Memory B cell (primary cell): ENCODE measurements at regions not wholly inside any gene's neighbourhood (a gene's known extent, or its start where the extent isn't known, plus 50 kb on each side); places are given as distances from the start of the nearest gene placed in this dataset.
"Not testable (repeated sequence)": the region's sequence is repeated elsewhere in the genome, so short reads cannot be mapped to it uniquely, and the experiment has no call there.

Experiments used
- ATAC-seq: fragments of 150-1000 bp; cut with Tn5 transposase; 2 replicates; pipeline ENCODE4 v1.10.0; 2021; ENCODE audit warnings: low read depth, mild to moderate bottlenecking, moderate library complexity
- DNase-seq, 2 donors: peaks; one replicate each; pipeline ENCODE4 v3.0.0; 2022; ENCODE audit warnings: low spot score in 2 of 2
- H3K27ac Mint-ChIP-seq: one replicate; pipeline ENCODE4 v1.8.0; 2022; ENCODE audit warnings: mild to moderate bottlenecking, moderate library complexity, mixed read lengths
- H3K27me3 Mint-ChIP-seq: one replicate; pipeline ENCODE4 v1.8.0; 2022; ENCODE audit warnings: mixed read lengths
- H3K36me3 Mint-ChIP-seq: one replicate; pipeline ENCODE4 v1.8.0; 2022; ENCODE audit warnings: mild to moderate bottlenecking, mixed read lengths
- H3K4me1 Mint-ChIP-seq: one replicate; pipeline ENCODE4 v1.8.0; 2022; ENCODE audit warnings: mixed read lengths
- H3K4me3 Mint-ChIP-seq: one replicate; pipeline ENCODE4 v1.8.0; 2022; ENCODE audit warnings: mild to moderate bottlenecking, moderate library complexity, mixed read lengths
- H3K9me3 Mint-ChIP-seq: one replicate; pipeline ENCODE4 v1.8.0; 2022; ENCODE audit warnings: mixed read lengths

DNA sequence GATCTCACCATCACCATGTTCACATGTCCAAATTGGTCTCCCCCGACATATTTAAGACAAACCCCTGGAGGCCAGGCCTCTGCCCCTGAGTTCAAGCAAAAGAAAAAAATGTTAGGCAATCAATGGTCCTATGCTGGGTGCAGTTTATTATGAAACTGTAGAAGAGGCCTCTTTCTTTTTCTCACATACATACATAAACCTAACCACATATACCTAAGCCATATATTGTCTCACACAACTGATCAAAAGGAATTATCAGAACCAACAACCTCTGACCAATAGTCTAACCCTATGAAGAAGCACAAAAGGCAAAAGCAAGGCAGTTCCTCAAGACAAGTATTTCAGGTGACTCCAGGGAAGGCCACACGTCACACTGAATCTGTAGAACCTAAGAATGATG is 49.9 kb downstream of the ILRUN start:
- Mint-ChIP-seq H3K4me3 (no peak overlapping the region), H3K27me3 (no peaks in the 10 kb centered on the region), H3K9me3 (no peaks in the 10 kb centered on the region), H3K27ac (no peak overlapping the region), H3K36me3 (peaks cover 36% of the 10 kb centered on the region), H3K4me1 (peaks cover 23% of the 10 kb centered on the region)
- DNase-seq (no peak), ATAC-seq (no peak)

DNA sequence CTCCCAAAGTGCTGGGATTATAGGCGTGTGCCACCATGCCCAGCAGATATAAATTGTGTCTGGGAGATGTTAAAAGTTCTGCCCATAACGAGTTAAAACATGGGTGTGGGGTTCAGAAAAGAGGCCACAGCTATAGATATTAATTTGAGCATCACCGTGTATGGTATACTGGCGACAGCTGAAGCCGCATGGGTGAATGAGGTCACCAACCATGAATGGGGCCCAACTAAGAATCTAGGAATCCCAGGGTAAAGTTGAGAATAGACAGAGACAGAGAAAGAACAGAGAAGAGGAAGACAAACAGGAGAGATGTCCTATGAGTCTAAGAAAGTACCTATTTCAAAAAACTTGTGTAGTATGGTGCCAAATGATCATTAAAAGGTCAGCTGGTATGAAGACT is 50.9 kb downstream of the ILRUN start:
- DNase-seq: no peak
- Mint-ChIP-seq H3K27ac (no peak overlapping the region), H3K36me3 (peaks cover 34% of the 10 kb centered on the region), H3K4me1 (peaks cover 20% of the 10 kb centered on the region), H3K4me3 (no peak overlapping the region), H3K9me3 (no peaks in the 10 kb centered on the region), H3K27me3 (no peaks in the 10 kb centered on the region)
- no peak for ATAC-seq

- H3K27ac Mint-ChIP-seq: peak overlapping the region; percentile 4
- H3K4me1 Mint-ChIP-seq: peaks cover 25% of the 10 kb centered on the region
- H3K36me3 Mint-ChIP-seq: peaks cover 34% of the 10 kb centered on the region
- DNase-seq (no peak), ATAC-seq (no peak)
- H3K9me3 Mint-ChIP-seq: no peaks in the 10 kb centered on the region
- H3K4me3 Mint-ChIP-seq: no peak overlapping the region
- no peaks in the 10 kb centered on the region for H3K27me3 Mint-ChIP-seq
Measured at GRCh38 chr6:34644716-34645115, 51.9 kb downstream of the ILRUN start.

GRCh38 chr6:34642427-34642826 is 54.1 kb downstream of the ILRUN start:
- Mint-ChIP-seq H3K27ac (no peak overlapping the region), H3K9me3 (no peaks in the 10 kb centered on the region), H3K4me1 (peaks cover 32% of the 10 kb centered on the region), H3K27me3 (no peaks in the 10 kb centered on the region), H3K36me3 (peaks cover 29% of the 10 kb centered on the region), H3K4me3 (no peak overlapping the region)
- DNase-seq: no peak
- ATAC-seq: no peak

DNA sequence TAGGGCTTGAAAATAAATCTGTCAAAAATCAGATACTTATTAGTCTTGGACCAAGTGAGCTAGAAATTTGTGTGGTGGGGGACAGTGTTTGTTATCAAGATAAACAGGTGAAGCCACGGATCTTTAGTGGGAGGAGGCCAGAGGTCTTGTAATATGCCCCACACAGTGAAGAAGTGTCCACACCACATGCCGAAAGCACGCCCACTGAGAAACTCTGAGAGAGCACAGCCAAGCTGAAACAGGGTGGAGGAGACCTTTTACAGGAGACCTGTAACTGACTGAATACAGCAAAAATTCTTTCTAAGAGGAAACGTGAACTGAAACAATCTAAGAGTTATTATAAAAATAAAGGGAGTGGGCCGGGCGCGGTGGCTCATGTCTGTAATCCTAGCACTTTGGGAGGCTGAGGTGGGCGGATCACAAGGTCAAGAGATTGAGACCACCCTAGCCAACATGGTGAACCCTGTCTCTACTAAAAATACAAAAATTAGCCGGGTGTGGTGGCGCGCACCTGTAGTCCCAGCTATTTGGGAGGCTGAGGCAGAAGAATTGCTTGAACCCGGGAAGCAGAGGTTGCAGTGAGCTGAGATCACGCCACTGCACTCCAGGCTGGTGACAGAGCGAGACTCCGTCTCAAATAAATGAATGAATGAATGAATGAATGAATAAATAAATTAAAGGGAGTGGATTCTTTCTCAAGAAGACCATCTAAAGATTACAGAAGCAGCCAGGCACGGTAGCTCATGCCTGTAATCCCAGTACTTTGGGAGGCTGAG is 56.3 kb downstream of the ILRUN start:
- H3K27ac Mint-ChIP-seq: peak overlapping the region; percentile 88

GRCh38 chr6:34638834-34639736 is 57.5 kb downstream of the ILRUN start:
- ATAC-seq (peak; percentile 88), DNase-seq (peak; percentile 21 to 23)
- peak overlapping the region; percentile 88 for H3K27ac Mint-ChIP-seq
- H3K4me3 Mint-ChIP-seq: peak overlapping the region; percentile 19
- H3K27me3 Mint-ChIP-seq: no peaks in the 10 kb centered on the region
- H3K4me1 Mint-ChIP-seq: peaks cover 21% of the 10 kb centered on the region
- peaks cover 14% of the 10 kb centered on the region for H3K36me3 Mint-ChIP-seq
- no peaks in the 10 kb centered on the region for H3K9me3 Mint-ChIP-seq

More for the DNA sequence above, 56.3 kb downstream of the ILRUN start:
- not testable (repeated sequence) for ATAC-seq, DNase-seq, H3K27me3 Mint-ChIP-seq, H3K9me3 Mint-ChIP-seq
- peaks cover 24% of the 10 kb centered on the region for H3K4me1 Mint-ChIP-seq
- peak overlapping the region; percentile 22 for H3K4me3 Mint-ChIP-seq
- H3K36me3 Mint-ChIP-seq: peaks cover 19% of the 10 kb centered on the region

DNA sequence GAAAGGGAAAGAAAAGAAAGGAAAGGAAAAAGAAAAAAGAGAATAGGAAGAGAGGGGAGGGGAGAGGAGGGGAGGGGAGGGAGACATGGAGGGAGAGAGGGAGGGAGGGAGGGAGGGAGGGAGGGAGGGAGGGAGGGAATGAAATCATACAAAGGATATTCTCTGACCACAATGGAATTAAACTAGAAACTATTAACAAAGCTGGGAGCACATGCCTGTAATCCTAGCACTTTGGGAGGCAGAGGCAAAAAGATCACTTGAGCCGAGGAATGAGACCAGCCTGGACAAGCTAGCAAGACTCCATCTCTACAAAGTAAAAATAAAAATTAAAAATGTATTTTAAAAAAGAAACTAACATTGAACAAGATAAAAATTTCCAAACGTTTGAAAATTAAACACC is 62.8 kb downstream of the ILRUN start:
- H3K9me3 Mint-ChIP-seq: no peaks in the 10 kb centered on the region
- DNase-seq: no peak
- no peak overlapping the region for H3K4me3 Mint-ChIP-seq
- H3K27me3 Mint-ChIP-seq: no peaks in the 10 kb centered on the region
- ATAC-seq: no peak
- peak overlapping the region; percentile 88 for H3K27ac Mint-ChIP-seq
- H3K36me3 Mint-ChIP-seq: peaks cover 14% of the 10 kb centered on the region
- peaks cover 9% of the 10 kb centered on the region for H3K4me1 Mint-ChIP-seq

- peaks cover 6% of the 10 kb centered on the region for H3K4me1 Mint-ChIP-seq
- ATAC-seq: no peak
- H3K36me3 Mint-ChIP-seq: peaks cover 17% of the 10 kb centered on the region
- DNase-seq: no peak
- no peaks in the 10 kb centered on the region for H3K9me3 Mint-ChIP-seq
- no peaks in the 10 kb centered on the region for H3K27me3 Mint-ChIP-seq
- H3K4me3 Mint-ChIP-seq: no peak overlapping the region
- H3K27ac Mint-ChIP-seq: peak overlapping the region; percentile 88
Measured at GRCh38 chr6:34633256-34633655, 63.3 kb downstream of the ILRUN start.

- Mint-ChIP-seq H3K27me3 (no peaks in the 10 kb centered on the region), H3K4me3 (no peak overlapping the region), H3K9me3 (peaks cover 2% of the 10 kb centered on the region), H3K27ac (no peak overlapping the region), H3K36me3 (peaks cover 25% of the 10 kb centered on the region), H3K4me1 (peaks cover 13% of the 10 kb centered on the region)
- ATAC-seq (no peak), DNase-seq (no peak)
Measured at GRCh38 chr6:34630040-34630439, 66.5 kb downstream of the ILRUN start.

DNA sequence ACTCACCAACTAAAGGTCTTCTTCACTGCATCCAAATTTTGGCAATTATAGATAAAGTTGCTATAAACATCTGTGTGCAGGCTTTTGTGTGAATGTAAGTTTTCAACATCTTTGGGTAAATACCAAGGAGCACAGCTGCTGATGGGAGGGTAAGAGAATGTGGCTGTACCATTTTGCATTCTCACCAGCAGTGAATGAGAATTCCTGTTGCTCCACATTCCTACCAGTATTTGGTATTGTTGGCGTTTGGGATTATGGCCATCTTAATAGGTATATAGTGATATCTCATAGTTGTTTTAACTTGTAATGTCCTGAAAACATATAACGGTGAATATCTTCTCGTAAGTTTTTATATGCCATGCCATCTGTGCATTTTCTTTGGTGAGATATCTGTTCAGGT is 69.3 kb downstream of the ILRUN start:
- Mint-ChIP-seq H3K27ac (peak overlapping the region; percentile 58), H3K36me3 (peaks cover 22% of the 10 kb centered on the region), H3K27me3 (no peaks in the 10 kb centered on the region), H3K4me3 (no peak overlapping the region), H3K9me3 (peaks cover 2% of the 10 kb centered on the region), H3K4me1 (peaks cover 22% of the 10 kb centered on the region)
- no peak for ATAC-seq
- no peak for DNase-seq

DNA sequence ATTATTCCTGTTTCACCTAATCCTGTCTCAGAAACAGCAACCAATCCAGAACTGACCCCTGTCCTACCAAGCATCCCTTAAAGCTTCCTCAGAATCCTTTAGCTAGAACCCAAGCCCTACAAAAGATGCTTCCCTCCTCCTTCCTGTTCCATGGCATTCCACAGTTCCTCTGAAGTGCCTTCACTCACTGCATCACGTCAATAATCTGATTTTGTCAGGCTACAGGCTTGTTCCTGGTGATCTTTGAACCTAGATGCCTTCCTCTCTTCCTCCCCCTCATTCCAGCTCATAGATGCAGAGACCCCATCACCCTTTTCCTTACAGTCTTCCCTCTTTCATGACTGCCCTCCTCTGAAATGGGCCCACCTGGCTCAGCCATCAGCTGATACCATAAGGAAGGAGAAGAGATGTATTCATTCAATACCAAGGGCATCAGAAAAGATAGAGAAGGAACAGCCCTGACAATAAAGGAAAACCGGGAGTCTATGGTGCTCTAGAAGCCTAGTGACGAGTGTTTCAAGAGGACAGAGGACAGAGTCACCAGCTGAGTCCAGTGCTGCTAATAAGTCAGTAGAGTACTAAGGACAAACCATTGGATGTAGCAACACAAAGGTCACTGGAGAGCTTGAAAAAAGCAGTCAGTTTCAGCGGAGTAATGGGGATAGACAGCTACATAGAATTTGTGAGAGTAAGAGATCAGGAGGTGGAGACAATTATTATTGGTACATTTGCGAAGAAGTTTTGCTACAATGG is 62.5 kb upstream of the SPDEF start:
- ATAC-seq: no peak
- no peak for DNase-seq
- Mint-ChIP-seq H3K27ac (peak overlapping the region; percentile 51), H3K27me3 (no peaks in the 10 kb centered on the region), H3K4me1 (peaks cover 32% of the 10 kb centered on the region), H3K9me3 (no peaks in the 10 kb centered on the region), H3K4me3 (no peak overlapping the region), H3K36me3 (peaks cover 11% of the 10 kb centered on the region)

DNA sequence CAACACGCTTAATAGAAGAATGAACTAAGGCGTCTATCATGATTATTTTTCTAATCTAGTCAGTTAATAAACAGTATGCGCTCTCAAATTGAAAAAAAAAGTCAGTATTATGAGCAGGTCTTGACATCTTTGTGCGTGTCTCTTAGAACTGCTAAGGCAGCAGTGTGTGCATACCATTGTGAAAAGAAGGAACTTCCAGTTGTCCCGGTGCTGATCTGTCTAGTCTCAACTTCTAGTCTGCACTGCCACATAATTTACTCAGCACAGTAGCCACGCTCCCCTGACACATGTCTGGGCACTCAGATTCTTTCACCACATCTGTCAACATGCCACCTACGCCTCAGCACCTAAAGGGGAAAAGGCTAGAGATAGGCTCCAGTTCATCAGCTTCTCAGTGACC is 61.1 kb upstream of the SPDEF start:
- Mint-ChIP-seq H3K4me3 (no peak overlapping the region), H3K36me3 (peaks cover 15% of the 10 kb centered on the region), H3K27ac (peak overlapping the region; percentile 51), H3K4me1 (peaks cover 22% of the 10 kb centered on the region), H3K9me3 (no peaks in the 10 kb centered on the region), H3K27me3 (no peaks in the 10 kb centered on the region)
- ATAC-seq: no peak
- DNase-seq: no peak

DNA sequence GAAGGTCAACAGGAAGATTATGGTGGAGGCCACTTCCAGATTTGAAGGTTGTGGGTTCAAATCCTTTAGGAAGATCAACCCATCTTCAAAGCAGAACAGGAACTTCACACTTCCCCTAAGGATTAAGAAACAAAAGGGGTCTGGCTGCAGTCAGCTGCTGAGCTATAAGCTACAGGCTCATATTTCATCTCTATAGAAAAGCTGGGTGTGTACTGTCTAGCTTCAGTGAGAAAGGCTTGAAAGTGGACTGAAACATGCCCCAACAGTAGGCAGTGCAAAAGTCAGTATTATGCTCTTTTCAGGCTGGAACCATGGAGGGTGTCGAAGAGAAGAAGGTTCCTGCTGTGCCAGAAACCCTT is 60.1 kb upstream of the SPDEF start:
- DNase-seq: no peak
- Mint-ChIP-seq H3K36me3 (peaks cover 15% of the 10 kb centered on the region), H3K27me3 (no peaks in the 10 kb centered on the region), H3K4me1 (peaks cover 21% of the 10 kb centered on the region), H3K9me3 (no peaks in the 10 kb centered on the region), H3K27ac (peak overlapping the region; percentile 51), H3K4me3 (no peak overlapping the region)
- ATAC-seq: no peak
